GM18907 (cell line): ENCODE measurements at regions not wholly inside any gene's neighbourhood (a gene's known extent, or its start where the extent isn't known, plus 50 kb on each side); places are given as distances from the start of the nearest gene placed in this dataset.

Experiments used
- ATAC-seq: cut with Tn5 transposase; IDR thresholded peaks from one replicate; pipeline ENCODE4 v1.9.1; 2021; ENCODE audit warnings: mild to moderate bottlenecking, moderate library complexity; ENCODE audit not compliant: unreplicated experiment

DNA sequence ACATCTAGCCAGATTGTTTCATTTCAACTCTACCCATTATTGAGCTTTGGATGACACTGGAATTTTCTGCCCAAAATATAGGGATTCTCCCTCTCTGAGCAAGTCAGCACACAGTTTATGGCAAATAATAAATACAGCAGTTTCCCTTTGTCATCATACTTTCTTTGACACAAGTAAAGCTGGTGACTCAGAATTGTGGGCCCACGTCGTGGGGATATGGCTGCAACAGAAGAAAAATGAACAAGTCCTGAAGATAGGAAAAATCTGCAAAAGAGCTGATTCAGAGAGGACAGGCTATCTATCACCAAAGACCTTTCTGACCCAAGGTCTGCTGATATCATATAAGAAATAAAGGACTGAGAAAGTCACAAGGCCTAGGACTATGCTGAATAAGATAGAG is 236.3 kb upstream of the ZC3H12C start:
- ATAC-seq = no peak

DNA sequence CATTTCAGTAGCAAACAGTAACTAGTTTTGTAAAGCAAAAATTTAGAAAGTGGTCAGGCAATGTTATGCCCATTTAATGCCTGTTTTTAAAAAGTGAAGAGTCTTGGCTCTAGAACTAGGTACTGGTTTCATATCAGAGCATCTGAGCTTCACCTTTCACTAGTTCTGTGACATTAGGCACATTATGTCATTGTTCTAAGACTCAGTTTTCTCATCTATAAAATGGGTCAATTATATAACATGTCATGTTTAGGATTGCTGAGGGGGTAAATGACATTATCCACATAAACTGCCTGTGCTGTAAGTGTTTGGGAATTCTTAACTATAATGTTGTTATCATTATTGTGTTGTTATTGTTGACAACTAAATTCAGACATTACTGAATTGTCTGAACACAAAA is 235.6 kb upstream of the ZC3H12C start:
- ATAC-seq = no peak

DNA sequence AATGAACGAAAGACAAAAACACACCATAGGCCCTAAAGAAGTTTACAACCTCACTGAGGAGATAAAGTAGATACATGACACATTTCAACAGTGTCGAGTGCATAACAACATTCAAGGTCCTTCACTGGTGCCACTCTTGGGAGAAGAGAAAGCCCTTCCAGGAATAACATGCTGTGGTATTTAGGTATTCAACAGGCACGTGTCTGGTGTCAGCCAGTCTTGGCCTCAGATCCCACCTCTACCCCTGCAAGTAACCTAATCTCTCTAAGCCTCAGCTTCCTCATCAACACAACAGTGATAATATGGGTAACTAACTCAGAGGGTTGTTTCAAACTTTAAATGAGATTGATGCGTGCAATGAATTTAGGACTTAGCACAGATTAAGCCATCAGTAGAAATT is 235.0 kb upstream of the ZC3H12C start:
- no peak for ATAC-seq

GRCh38 chr11:109859045-109859724 is 234.0 kb upstream of the ZC3H12C start:
- no peak for ATAC-seq

- no peak for ATAC-seq
Observed at GRCh38 chr11:109862835-109863234, 230.4 kb upstream of the ZC3H12C start.

GRCh38 chr11:109864151-109864661 is 229.0 kb upstream of the ZC3H12C start:
- ATAC-seq = peak; percentile 96

DNA sequence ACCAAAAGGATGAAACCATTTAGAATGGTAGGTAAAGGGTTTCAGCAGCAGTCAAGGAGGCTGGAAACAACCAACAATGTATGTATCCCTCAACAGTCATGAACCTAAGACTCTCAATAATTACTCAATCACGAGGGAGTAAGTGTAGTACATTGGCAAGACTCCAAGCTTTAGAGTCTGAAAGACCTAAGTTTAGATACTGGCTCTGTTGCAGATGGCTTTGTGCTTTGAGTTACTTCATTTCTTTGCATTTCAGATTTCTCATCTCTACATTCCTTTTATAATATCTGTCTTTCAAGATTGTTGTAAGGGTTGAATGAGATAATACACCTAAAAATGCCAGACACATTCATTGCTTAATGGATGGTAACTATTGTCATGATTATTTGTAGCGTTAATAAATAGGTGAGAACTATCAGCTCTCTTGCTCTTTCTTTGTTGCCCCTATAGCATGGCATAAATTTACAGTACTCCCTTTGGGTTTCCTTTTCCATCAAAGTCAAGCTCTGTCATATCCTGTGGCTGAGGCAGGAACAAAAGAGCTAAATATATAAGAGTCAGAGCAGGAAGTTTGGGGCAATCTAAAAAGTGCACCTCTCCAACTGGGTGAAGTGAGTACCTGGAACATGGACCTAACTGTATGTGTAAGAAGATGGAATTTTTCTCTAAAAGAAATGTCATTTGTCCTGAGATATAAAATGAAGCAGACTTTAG is 228.2 kb upstream of the ZC3H12C start:
- ATAC-seq = peak; percentile 21

DNA sequence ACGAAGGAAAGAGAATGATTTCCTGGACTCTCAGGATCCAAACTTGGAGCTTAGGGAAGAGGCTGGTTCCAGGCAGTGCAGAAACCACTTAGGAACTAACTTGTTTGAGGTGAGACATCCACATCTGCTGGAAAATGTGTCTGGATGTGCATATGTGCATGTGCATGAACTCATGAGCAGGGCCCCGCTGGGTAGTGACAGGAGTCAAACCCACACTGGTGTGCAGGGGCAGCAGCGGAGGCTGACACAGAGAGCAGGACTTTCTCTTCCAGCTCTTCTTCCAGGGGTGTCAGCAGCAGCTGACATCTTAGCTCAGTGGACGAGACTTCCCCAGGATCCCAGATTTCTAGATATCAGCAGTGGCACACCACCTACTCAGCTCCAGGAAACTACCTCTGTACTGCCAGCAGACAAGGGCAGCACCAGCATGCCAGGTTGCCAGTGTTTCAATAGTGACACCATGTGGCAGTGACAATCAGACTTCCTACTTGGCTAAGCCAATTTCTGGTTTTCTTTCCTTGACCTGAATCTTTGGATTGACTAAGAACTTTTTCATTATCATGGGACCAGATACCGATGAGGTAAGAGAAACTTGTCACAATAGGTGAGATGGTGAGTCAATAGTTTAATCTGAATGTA is 227.5 kb upstream of the ZC3H12C start:
- ATAC-seq = no peak

- ATAC-seq = no peak
Observed at GRCh38 chr11:109867784-109868183, 225.4 kb upstream of the ZC3H12C start.

DNA sequence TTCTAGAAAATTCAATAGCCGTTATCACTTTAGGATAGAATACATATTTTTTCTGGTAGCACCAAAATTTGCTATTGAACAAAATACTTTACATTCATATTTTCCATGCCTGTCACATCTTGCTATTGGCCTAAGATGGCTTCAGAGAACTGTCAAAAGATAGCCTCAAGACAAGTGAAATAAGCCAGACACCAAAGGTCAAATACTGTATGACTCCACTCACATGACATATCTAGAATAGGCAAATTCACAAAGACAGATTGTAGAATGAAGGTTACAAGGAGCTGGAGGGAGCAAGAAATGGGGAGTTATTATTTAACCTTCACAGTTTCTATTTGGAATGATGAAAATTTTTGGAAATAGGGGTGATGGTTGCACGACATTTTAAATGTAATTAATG is 223.7 kb upstream of the ZC3H12C start:
- no peak for ATAC-seq

DNA sequence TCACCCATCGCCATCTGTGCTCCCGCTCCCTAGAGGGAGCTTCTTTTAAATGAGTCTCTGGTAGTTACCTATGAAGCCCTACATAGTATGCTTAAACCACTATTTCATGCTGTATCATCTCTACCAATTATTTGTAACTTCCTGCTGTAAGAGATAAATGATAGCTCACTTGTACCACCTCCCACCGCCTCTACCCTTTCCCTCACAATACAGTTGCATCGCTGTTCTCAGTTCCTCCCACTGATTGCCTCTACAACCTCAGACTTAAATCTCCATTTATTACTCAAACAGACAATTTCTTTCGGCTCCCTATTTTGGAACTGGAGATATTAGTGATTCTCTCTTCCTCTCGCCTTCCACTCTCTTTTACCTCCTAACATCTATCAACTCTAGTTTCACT is 222.9 kb upstream of the ZC3H12C start:
- no peak for ATAC-seq

- no peak for ATAC-seq
Observed at GRCh38 chr11:109877043-109877442, 216.1 kb upstream of the ZC3H12C start.

- ATAC-seq = no peak
Observed at GRCh38 chr11:109884501-109884900, 208.7 kb upstream of the ZC3H12C start.

DNA sequence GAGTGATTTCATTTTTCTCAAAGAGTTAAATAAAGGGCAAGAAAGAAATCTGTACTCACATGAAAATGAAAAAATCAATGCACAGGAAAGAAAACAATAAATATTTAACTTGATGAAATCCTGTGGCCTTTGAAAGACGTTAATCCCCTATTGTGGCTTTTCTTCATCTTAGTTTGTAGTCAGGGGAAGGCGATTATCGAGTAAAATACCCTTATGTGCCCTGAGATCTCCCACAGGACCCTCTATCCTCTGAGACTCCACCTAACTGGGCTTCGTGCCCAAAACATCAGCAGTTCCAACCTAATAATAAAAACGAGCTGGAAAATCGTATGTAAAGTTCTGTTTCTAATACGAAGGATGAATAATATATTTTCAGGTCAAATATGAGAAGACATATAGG is 208.2 kb upstream of the ZC3H12C start:
- ATAC-seq = no peak

GRCh38 chr11:109892321-109892794 is 200.8 kb upstream of the ZC3H12C start:
- no peak for ATAC-seq

- no peak for ATAC-seq
Observed at GRCh38 chr11:109894242-109894641, 198.9 kb upstream of the ZC3H12C start.

GRCh38 chr11:109898592-109898991 is 194.6 kb upstream of the ZC3H12C start:
- ATAC-seq = no peak

DNA sequence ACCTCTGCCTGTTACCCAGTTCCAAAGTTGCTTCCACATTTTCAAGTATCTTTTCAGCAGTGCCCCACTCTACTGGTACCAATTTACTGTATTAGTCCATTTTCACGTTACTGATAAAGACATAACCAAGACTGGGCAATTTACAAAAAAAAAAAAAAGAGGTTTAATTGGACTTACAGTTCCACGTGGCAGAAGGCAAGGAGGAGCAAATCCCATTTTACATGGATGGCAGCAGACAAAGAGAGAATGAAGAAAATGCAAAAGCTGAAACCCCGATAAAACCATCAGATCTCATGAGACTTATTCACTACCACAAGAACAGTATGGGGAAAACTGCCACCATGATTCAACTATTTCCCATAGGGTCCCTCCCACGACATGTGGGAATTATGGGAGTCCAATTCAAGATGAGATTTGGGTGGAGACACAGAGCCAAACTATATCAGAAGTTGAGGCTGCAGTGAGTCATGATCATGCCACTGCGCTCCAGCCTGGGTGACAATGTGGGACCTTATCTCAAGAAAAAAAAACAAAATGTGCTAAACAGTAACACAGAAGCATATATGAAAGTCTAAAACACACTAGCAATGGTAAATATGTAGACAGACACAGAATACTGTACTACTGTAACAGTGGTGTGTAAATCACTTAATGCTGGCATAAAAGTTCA is 190.3 kb upstream of the ZC3H12C start:
- no peak for ATAC-seq

DNA sequence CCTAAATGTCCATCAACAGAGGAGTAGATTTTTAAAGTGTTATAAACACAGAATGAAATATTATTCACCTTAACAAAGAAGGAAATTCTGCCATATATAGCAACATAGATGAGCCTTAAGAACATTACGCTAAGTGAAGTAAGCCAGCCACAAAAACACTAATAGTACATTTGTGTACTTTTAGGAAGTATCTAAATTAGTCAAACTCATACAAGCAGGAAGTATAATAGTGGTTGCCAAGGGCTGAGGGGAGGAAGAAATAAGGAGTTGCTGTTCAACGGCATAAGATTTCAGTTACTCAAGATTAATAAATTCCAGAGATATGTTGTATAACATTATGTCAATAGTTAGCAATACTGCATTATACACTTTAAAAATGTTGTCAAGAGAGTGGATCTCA is 181.7 kb upstream of the ZC3H12C start:
- no peak for ATAC-seq

- no peak for ATAC-seq
Observed at GRCh38 chr11:109914038-109914437, 179.2 kb upstream of the ZC3H12C start.
